Kidney (tissue), 13 donors: ENCODE measurements at regions not wholly inside any gene's neighbourhood (a gene's known extent, or its start where the extent isn't known, plus 50 kb on each side); places are given as distances from the start of the nearest gene placed in this dataset.

Experiments used
- DNase-seq, 5 donors: peaks; one replicate each; pipeline ENCODE4 v3.0.0-alpha.2; 2013 to 2020
- FAIRE-seq: peaks from 2 replicates; lab custom pipeline; 2012; peaks lifted over from hg19 to GRCh38; lab: Jason Lieb, UNC
- H3K27ac ChIP-seq, 2 donors: one replicate each; pipeline ENCODE4 v1.7.0; 2013; ENCODE audit warnings: low read depth in 2 of 2, low read length in 2 of 2, inconsistent platforms in 1 of 2
- H3K27me3 ChIP-seq: one replicate; pipeline ENCODE4 v1.7.1; 2013; ENCODE audit warnings: low read length, inconsistent platforms; ENCODE audit not compliant: control insufficient read depth, insufficient read depth
- H3K36me3 ChIP-seq, 3 donors: one replicate each; pipeline versions ENCODE4 v1.7.0 to v1.7.1; 2013; ENCODE audit warnings: low read length in 3 of 3, control low read depth in 1 of 3, inconsistent platforms in 1 of 3; ENCODE audit not compliant: insufficient read depth in 3 of 3, control insufficient read depth in 2 of 3
- H3K4me1 ChIP-seq, 3 donors: one replicate each; pipeline versions ENCODE4 v1.7.0 to v1.7.1; 2013; ENCODE audit warnings: low read length in 3 of 3, inconsistent platforms in 1 of 3, low read depth in 1 of 3; ENCODE audit not compliant: control insufficient read depth in 2 of 3, insufficient read depth in 2 of 3
- H3K4me3 ChIP-seq, 3 donors: one replicate each; pipeline versions ENCODE4 v1.7.0 to v1.8.1; 2013; ENCODE audit warnings: low read length in 3 of 3, control low read depth in 1 of 3, inconsistent platforms in 1 of 3
- H3K9ac ChIP-seq, 3 donors: one replicate each; pipeline versions ENCODE4 v1.7.0 to v1.7.1; 2013; ENCODE audit warnings: low read length in 3 of 3, control low read depth in 1 of 3, inconsistent platforms in 1 of 3
- H3K9me3 ChIP-seq, 3 donors: one replicate each; pipeline versions ENCODE4 v1.7.0 to v1.7.1; 2013; ENCODE audit warnings: low read length in 3 of 3, control low read depth in 1 of 3, inconsistent platforms in 1 of 3; ENCODE audit not compliant: control insufficient read depth in 2 of 3, insufficient read depth in 1 of 3
- CTCF ChIP-seq: IDR thresholded peaks from 3 replicates; pipeline ENCODE4 v1.5.1; 2012; ENCODE audit warnings: mild to moderate bottlenecking, moderate library complexity, borderline replicate concordance; ENCODE audit not compliant: insufficient read depth; ENCODE audit errors: extremely low read depth
- intact Hi-C: fragments of 100-400 bp; cut with DNase I; formaldehyde crosslinking; loops from one replicate; pipeline ENCODE4 v1.11.1; 2022
- donor health status: control.
- donor health status: control.
- donor health status: control.
- donor health status: control.
- donor health status: control.
- donor health status: DM: yes; HTN: yes; CAD: no.
- donor health status: Normal renal cell carcinoma (clear cell type).

- H3K9ac ChIP-seq, result no peak overlapping the region
- H3K27ac ChIP-seq, result no peak overlapping the region
- no peak overlapping the region for H3K4me3 ChIP-seq
- no peaks in the 10 kb centered on the region for H3K4me1 ChIP-seq
- no peaks in the 10 kb centered on the region for H3K9me3 ChIP-seq
- no peak for TF ChIP-seq CTCF
- no peak for FAIRE-seq
- no peaks in the 10 kb centered on the region for H3K27me3 ChIP-seq
- intact Hi-C loops, result no loop called here
- no peaks in the 10 kb centered on the region for H3K36me3 ChIP-seq
- DNase-seq, result no peak
These were observed 153.6 kb upstream of the CTTNBP2 start for GRCh38 chr7:118026791-118027190.

GRCh38 chr7:118028226-118028625 is 155.0 kb upstream of the CTTNBP2 start:
- H3K36me3 ChIP-seq, result no peaks in the 10 kb centered on the region
- FAIRE-seq (no peak), DNase-seq (no peak)
- no peaks in the 10 kb centered on the region for H3K27me3 ChIP-seq
- TF ChIP-seq CTCF, result no peak
- intact Hi-C loops, result no loop called here
- H3K4me1 ChIP-seq, result no peaks in the 10 kb centered on the region
- H3K4me3 ChIP-seq, result no peak overlapping the region
- H3K9me3 ChIP-seq, result no peaks in the 10 kb centered on the region
- H3K27ac ChIP-seq, result no peak overlapping the region
- no peak overlapping the region for H3K9ac ChIP-seq

DNA sequence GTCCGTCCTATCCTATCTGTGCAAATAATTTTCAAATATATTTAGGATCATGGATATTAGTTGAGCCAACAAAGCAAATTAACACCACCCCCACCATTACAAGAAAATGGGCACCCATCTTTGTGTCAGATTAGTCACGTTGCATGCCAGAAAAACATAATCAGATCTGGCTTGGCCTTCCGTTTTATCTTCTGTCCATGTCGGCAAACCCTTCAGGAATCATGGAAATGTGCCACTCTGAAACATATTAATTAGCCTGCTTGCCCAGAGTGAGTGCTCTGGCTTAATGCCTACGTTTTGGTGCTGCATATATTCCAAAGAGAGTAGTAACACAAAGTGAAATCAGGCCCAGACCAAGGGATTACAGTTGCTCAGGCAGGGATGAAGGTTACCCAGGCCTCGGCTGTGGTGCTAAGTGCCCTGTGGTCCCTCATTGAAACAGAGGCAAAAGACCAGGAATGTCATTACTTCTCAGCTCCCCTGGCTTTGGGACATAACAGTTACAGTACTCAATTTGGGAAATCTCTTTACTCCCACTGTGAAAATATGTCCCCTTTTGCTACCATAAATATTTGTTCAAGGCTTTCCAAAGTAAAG is 154.0 kb upstream of the LSM8 start:
- Histone ChIP-seq H3K27ac (no peak overlapping the region), H3K36me3 (no peaks in the 10 kb centered on the region), H3K9me3 (no peaks in the 10 kb centered on the region), H3K4me1 (no peaks in the 10 kb centered on the region), H3K27me3 (no peaks in the 10 kb centered on the region), H3K9ac (no peak overlapping the region), H3K4me3 (no peak overlapping the region)
- no peak for DNase-seq
- TF ChIP-seq CTCF, result no peak
- intact Hi-C loops, result no loop called here
- FAIRE-seq, result no peak

DNA sequence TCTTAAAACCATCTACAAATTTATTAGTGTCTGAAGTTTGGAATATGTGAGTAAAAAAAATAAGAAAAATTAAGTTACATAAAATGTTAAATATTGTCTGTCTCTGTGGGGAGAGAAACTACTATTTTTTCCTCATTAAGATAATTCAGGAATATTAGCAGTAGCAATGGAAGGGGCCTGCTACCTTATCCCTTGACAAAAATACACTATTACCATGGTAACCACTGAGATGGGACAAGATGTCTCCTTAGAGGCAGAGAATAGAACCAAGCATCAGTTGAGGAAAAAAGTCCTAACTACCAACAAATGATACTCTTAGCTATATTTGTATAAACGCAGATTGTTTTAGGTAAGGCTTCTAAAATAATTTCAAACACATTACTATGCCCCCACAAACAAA is 150.7 kb upstream of the LSM8 start:
- Histone ChIP-seq H3K9ac (no peak overlapping the region), H3K4me3 (no peak overlapping the region), H3K36me3 (no peaks in the 10 kb centered on the region), H3K27me3 (no peaks in the 10 kb centered on the region), H3K9me3 (no peaks in the 10 kb centered on the region), H3K27ac (no peak overlapping the region), H3K4me1 (no peaks in the 10 kb centered on the region)
- FAIRE-seq, result no peak
- DNase-seq, result no peak
- no peak for TF ChIP-seq CTCF
- intact Hi-C loops, result no loop called here
